ENCODE measurements at regions not wholly inside any gene's neighbourhood (a gene's known extent, or its start where the extent isn't known, plus 50 kb on each side); places are given as distances from the start of the nearest gene placed in this dataset.

- H2AK9ac ChIP-seq (replicated peaks; ENCODE audit: low read depth, low read length, poor library complexity) = no peak overlapping the region
- no peaks in the 10 kb centered on the region for H3K36me3 ChIP-seq (ENCODE audit: control insufficient read depth, insufficient read depth, low read length)
- in situ Hi-C loops (cut with MboI; ENCODE audit: low sequenced_read_pairs) (loop anchor here (25.0 kb wide), 1 partner anchor 384 kb away; no protein-coding TSS in a partner anchor), dilution Hi-C loops (cut with HindIII; ENCODE audit: low sequenced_read_pairs, unreplicated experiment) (no loop called here), intact Hi-C loops (cut with micrococcal nuclease) (no loop called here)
- CTCF ChIA-PET = no interaction called here
- H3K4ac ChIP-seq (ENCODE audit: low read depth, low read length) = 0 out of 2 replicates have a peak overlapping the region, but pooled peaks have one; percentile 45
- no peaks in the 10 kb centered on the region for H3K9me3 ChIP-seq (ENCODE audit: control insufficient read depth, insufficient read depth, low read length)
- H4K91ac ChIP-seq (ENCODE audit: insufficient read depth, low read depth, low read length) = 0 out of 2 replicates have a peak overlapping the region, but pooled peaks have one; percentile 24
- peak overlapping the region; percentile 72 for H2BK120ac ChIP-seq (ENCODE audit: low read depth, low read length)
- H3K79me1 ChIP-seq (ENCODE audit: low read depth in 1 of 2, low read length in 2 of 2) = 0 out of 4 replicates have a peak, but pooled peaks cover 0 to 3% of the 10 kb centered on the region in 2 experiments
- no peak overlapping the region for H3K4me3 ChIP-seq (ENCODE audit: insufficient read depth, low read depth, low read length)
- no peak overlapping the region for H3K23ac ChIP-seq (ENCODE audit: low read depth, low read length)
- H3K9me1 ChIP-seq (ENCODE audit: insufficient read depth, low read length) = no peaks in the 10 kb centered on the region
- WGBS, 2 experiments (ENCODE audit: extremely low coverage in 2 of 2, insufficient read length in 1 of 2) = 56% methylated on average over 2 of the region's 6 CpGs; no CpG with 5 or more reads in 1 of the 2 experiments
- DNase-seq (no peak), ATAC-seq (ENCODE audit: low read depth) (no peak)
- no peak overlapping the region for H3K27ac ChIP-seq (ENCODE audit: insufficient read depth, low read length)
- no peaks in the 10 kb centered on the region for H3K4me1 ChIP-seq (ENCODE audit: control insufficient read depth, insufficient read depth, low read length)
- H2AK5ac ChIP-seq (ENCODE audit: low read depth, low read length) = peak overlapping the region; percentile 60; the same call in 1 of the 2 replicates
- H4K8ac ChIP-seq (ENCODE audit: low read depth in 2 of 2, low read length in 2 of 2) = no peak overlapping the region
- no peak overlapping the region for H3K14ac ChIP-seq (replicated peaks; ENCODE audit: low read depth, low read length)
- TF ChIP-seq, protein P1, sequence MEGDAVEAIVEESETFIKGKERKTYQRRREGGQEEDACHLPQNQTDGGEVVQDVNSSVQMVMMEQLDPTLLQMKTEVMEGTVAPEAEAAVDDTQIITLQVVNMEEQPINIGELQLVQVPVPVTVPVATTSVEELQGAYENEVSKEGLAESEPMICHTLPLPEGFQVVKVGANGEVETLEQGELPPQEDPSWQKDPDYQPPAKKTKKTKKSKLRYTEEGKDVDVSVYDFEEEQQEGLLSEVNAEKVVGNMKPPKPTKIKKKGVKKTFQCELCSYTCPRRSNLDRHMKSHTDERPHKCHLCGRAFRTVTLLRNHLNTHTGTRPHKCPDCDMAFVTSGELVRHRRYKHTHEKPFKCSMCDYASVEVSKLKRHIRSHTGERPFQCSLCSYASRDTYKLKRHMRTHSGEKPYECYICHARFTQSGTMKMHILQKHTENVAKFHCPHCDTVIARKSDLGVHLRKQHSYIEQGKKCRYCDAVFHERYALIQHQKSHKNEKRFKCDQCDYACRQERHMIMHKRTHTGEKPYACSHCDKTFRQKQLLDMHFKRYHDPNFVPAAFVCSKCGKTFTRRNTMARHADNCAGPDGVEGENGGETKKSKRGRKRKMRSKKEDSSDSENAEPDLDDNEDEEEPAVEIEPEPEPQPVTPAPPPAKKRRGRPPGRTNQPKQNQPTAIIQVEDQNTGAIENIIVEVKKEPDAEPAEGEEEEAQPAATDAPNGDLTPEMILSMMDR (conservative IDR thresholded peaks at IDR 0.05; ENCODE audit: low read depth, low read length) = no peak
- TF ChIP-seq CHD1 (IDR thresholded peaks at IDR 0.05; ENCODE audit: low read depth, low read length) = no peak
- no peak for TF ChIP-seq POLR2A (IDR thresholded peaks at IDR 0.05; ENCODE audit: low read depth, low read length)
- TF ChIP-seq, protein P2, sequence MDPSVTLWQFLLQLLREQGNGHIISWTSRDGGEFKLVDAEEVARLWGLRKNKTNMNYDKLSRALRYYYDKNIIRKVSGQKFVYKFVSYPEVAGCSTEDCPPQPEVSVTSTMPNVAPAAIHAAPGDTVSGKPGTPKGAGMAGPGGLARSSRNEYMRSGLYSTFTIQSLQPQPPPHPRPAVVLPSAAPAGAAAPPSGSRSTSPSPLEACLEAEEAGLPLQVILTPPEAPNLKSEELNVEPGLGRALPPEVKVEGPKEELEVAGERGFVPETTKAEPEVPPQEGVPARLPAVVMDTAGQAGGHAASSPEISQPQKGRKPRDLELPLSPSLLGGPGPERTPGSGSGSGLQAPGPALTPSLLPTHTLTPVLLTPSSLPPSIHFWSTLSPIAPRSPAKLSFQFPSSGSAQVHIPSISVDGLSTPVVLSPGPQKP (IDR thresholded peaks at IDR 0.05; ENCODE audit: borderline replicate concordance, low read depth, low read length) = no peak
- TF ChIP-seq NFE2L2 (IDR thresholded peaks at IDR 0.05; ENCODE audit: low read depth, low read length) = no peak
- TF ChIP-seq RCOR1 (IDR thresholded peaks at IDR 0.05; ENCODE audit: insufficient replicate concordance, low read length) = no peak
- TF ChIP-seq, protein P3, sequence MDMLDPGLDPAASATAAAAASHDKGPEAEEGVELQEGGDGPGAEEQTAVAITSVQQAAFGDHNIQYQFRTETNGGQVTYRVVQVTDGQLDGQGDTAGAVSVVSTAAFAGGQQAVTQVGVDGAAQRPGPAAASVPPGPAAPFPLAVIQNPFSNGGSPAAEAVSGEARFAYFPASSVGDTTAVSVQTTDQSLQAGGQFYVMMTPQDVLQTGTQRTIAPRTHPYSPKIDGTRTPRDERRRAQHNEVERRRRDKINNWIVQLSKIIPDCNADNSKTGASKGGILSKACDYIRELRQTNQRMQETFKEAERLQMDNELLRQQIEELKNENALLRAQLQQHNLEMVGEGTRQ (IDR thresholded peaks at IDR 0.05; ENCODE audit: low read depth, low read length) = no peak
- no peak for TF ChIP-seq FOS (IDR thresholded peaks at IDR 0.05; ENCODE audit: low read depth, low read length)
- TF ChIP-seq MAZ (IDR thresholded peaks at IDR 0.05; ENCODE audit: borderline replicate concordance, low read depth, low read length) = no peak
- TF ChIP-seq CEBPB (IDR thresholded peaks at IDR 0.05; ENCODE audit: low read depth, low read length) = no peak
- TF ChIP-seq MAFK (IDR thresholded peaks at IDR 0.05; ENCODE audit: low read depth, low read length) = no peak
- no peak for TF ChIP-seq MXI1 (IDR thresholded peaks at IDR 0.05; ENCODE audit: borderline replicate concordance, low read depth, low read length)
- no peak for TF ChIP-seq RAD21 (IDR thresholded peaks at IDR 0.05; ENCODE audit: low read length)
- no peak for TF ChIP-seq RFX5 (IDR thresholded peaks at IDR 0.05; ENCODE audit: low read depth, low read length)
- no peak for TF ChIP-seq SMC3 (IDR thresholded peaks at IDR 0.05; ENCODE audit: low read depth, low read length)
- H3K4me2 ChIP-seq (ENCODE audit: low read depth, low read length) = no peak overlapping the region
- H4K20me1 ChIP-seq (ENCODE audit: insufficient read depth, low read length) = no peaks in the 10 kb centered on the region
- H3K56ac ChIP-seq (ENCODE audit: extremely low read depth, insufficient read depth, low read length) = no peak overlapping the region
- no peaks in the 10 kb centered on the region for H3K27me3 ChIP-seq (ENCODE audit: control insufficient read depth, insufficient read depth, low read length)
- no peak overlapping the region for H4K5ac ChIP-seq (ENCODE audit: low read depth, low read length)
- peak overlapping the region; percentile 9; the same call in 1 of the 2 replicates for H2BK20ac ChIP-seq (ENCODE audit: low read depth, low read length)
- POLR2A ChIA-PET (ENCODE audit: unreplicated experiment) = interaction anchor here (0.5 kb wide), 1 partner anchor 127 kb away, joined by 7 read pairs; no protein-coding TSS in a partner anchor
- no peak overlapping the region for H2BK5ac ChIP-seq (ENCODE audit: low read depth, low read length, poor library complexity, severe bottlenecking)
- no peak overlapping the region for H2AFZ ChIP-seq (replicated peaks; ENCODE audit: low read length, poor library complexity)
- BruUV-seq (replicated peaks) = no TSS peak
- peak overlapping the region; percentile 57; the same call in 1 of the 3 replicates for H2BK15ac ChIP-seq (ENCODE audit: low read depth, low read length)
- H3K18ac ChIP-seq (ENCODE audit: low read depth, low read length) = no peak overlapping the region
- no peak overlapping the region for H3K9ac ChIP-seq (ENCODE audit: low read depth, low read length)
Observed at GRCh38 chrX:13103188-13103913, 58.9 kb upstream of the FAM9C start.
